ENCODE measurements at regions not wholly inside any gene's neighbourhood (a gene's known extent, or its start where the extent isn't known, plus 50 kb on each side); places are given as distances from the start of the nearest gene placed in this dataset.

- Histone ChIP-seq H3K9ac (ENCODE audit: low read length) (no peak overlapping the region), H3K27me3 (ENCODE audit: control insufficient read depth, insufficient read depth, low read length) (no peaks in the 10 kb centered on the region), H3K4me3 (ENCODE audit: low read length) (no peak overlapping the region), H3K4me1 (ENCODE audit: control insufficient read depth, insufficient read depth, low read length) (no peaks in the 10 kb centered on the region), H3K36me3 (ENCODE audit: control insufficient read depth, insufficient read depth, low read length) (no peaks in the 10 kb centered on the region), H3K9me3 (ENCODE audit: control insufficient read depth, low read length) (no peaks in the 10 kb centered on the region)
Measured at GRCh38 chr2:5393474-5393873, 298.7 kb upstream of the SOX11 start.

DNA sequence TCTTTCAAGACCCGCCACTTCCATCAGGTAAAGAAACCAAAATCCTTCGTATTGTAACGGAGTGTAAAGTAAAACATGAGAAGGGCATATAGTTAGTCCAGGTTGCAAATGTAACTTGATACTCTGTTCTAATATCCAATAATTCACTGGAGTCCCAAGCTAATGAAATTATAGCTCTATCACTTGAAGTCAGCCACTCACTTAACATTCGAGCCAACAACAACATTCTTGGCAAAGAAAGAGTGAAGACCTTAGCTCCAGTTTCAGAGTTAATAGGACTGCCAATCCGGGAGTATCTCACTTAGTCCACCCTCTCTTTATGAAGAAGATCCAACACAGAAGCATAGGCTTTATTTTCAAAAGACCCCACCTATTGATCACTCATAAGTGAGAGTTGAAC lies 298.0 kb upstream of the SOX11 start:
- Histone ChIP-seq H3K36me3 (ENCODE audit: control insufficient read depth, insufficient read depth, low read length) (no peaks in the 10 kb centered on the region), H3K27me3 (ENCODE audit: control insufficient read depth, insufficient read depth, low read length) (no peaks in the 10 kb centered on the region), H3K9ac (ENCODE audit: low read length) (no peak overlapping the region), H3K4me3 (ENCODE audit: low read length) (no peak overlapping the region), H3K9me3 (ENCODE audit: control insufficient read depth, low read length) (no peaks in the 10 kb centered on the region), H3K4me1 (ENCODE audit: control insufficient read depth, insufficient read depth, low read length) (no peaks in the 10 kb centered on the region)

DNA sequence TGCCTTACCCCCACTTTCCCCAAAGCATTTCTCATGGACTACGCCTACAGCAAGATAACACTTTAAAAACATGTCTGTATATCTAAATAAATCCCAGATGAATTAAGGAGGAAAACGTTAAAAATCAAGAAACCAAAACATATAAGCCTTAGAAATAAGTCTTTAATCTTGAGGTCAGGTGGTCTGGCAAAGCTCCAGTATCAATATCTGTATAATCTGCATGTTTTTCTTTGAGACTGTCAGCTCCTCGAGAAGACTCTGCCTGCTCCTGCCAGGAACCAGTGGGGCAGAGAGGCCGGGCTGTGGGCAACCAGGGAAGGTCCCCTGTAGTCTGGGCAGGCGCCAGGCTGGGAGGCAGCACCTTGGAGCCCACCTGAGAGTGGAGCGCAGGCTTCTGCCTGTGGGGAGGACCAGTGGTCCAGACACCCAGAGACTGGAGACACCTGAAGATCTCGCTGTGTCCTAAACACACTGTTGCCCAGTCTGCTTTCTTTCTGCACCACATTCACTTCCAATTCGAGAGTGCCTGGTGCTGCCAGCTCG lies 291.0 kb upstream of the SOX11 start:
- H3K9me3 ChIP-seq (ENCODE audit: control insufficient read depth, low read length), result no peaks in the 10 kb centered on the region
- H3K36me3 ChIP-seq (ENCODE audit: control insufficient read depth, insufficient read depth, low read length), result no peaks in the 10 kb centered on the region
- H3K4me3 ChIP-seq (ENCODE audit: low read length), result no peak overlapping the region
- no peaks in the 10 kb centered on the region for H3K4me1 ChIP-seq (ENCODE audit: control insufficient read depth, insufficient read depth, low read length)
- no peaks in the 10 kb centered on the region for H3K27me3 ChIP-seq (ENCODE audit: control insufficient read depth, insufficient read depth, low read length)
- H3K9ac ChIP-seq (ENCODE audit: low read length), result no peak overlapping the region

DNA sequence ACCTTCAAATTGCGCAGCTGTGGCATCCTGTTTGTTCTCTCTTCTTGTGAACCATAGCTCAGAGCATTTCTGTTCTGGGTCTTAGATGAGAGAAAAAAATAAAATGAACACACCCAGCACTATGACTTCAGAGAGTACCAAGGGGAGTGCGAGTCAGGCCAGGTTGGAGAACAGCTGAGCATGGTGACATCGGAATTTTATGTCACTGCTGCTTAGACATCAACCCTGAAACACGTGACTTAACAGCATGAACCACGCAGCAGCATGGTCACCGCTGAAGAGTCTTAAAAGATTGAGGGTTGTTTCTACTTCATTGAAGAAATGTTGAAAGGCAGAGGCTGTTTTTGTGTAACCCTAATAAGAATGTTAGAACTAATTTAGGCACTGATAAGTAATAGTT lies 288.8 kb upstream of the SOX11 start:
- Histone ChIP-seq H3K4me3 (ENCODE audit: low read length) (no peak overlapping the region), H3K9ac (ENCODE audit: low read length) (no peak overlapping the region), H3K9me3 (ENCODE audit: control insufficient read depth, low read length) (no peaks in the 10 kb centered on the region), H3K4me1 (ENCODE audit: control insufficient read depth, insufficient read depth, low read length) (no peaks in the 10 kb centered on the region), H3K27me3 (ENCODE audit: control insufficient read depth, insufficient read depth, low read length) (no peaks in the 10 kb centered on the region), H3K36me3 (ENCODE audit: control insufficient read depth, insufficient read depth, low read length) (no peaks in the 10 kb centered on the region)

- Histone ChIP-seq H3K4me3 (ENCODE audit: low read length) (no peak overlapping the region), H3K9me3 (ENCODE audit: control insufficient read depth, low read length) (no peaks in the 10 kb centered on the region), H3K27me3 (ENCODE audit: control insufficient read depth, insufficient read depth, low read length) (no peaks in the 10 kb centered on the region), H3K4me1 (ENCODE audit: control insufficient read depth, insufficient read depth, low read length) (no peaks in the 10 kb centered on the region), H3K9ac (ENCODE audit: low read length) (no peak overlapping the region), H3K36me3 (ENCODE audit: control insufficient read depth, insufficient read depth, low read length) (no peaks in the 10 kb centered on the region)
Measured at GRCh38 chr2:5409898-5410381, 282.2 kb upstream of the SOX11 start.

GRCh38 chr2:5410991-5411700 lies 281.0 kb upstream of the SOX11 start:
- no peaks in the 10 kb centered on the region for H3K27me3 ChIP-seq (ENCODE audit: control insufficient read depth, insufficient read depth, low read length)
- H3K9ac ChIP-seq (ENCODE audit: low read length), result no peak overlapping the region
- H3K9me3 ChIP-seq (ENCODE audit: control insufficient read depth, low read length), result no peaks in the 10 kb centered on the region
- no peaks in the 10 kb centered on the region for H3K4me1 ChIP-seq (ENCODE audit: control insufficient read depth, insufficient read depth, low read length)
- H3K36me3 ChIP-seq (ENCODE audit: control insufficient read depth, insufficient read depth, low read length), result no peaks in the 10 kb centered on the region
- H3K4me3 ChIP-seq (ENCODE audit: low read length), result no peak overlapping the region

DNA sequence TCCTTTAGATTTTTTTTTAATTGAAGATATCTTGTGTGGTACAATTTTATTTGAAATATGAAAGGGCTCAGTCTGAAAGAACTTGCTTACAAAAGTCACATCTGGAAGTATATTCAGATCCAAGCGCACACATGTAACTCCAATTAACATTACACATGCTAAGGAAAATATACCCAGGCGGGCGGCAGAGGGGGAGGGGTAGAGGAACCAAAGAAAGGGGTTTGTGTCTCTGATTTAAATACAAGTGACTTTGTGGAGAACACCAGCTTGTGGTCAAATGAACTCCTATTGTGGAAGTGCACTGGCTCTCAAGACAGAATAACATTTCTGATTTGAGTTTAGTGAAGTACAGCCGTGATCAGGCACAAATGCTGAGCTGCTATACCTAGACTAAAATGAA lies 280.2 kb upstream of the SOX11 start:
- H3K9ac ChIP-seq (ENCODE audit: low read length), result no peak overlapping the region
- H3K36me3 ChIP-seq (ENCODE audit: control insufficient read depth, insufficient read depth, low read length), result no peaks in the 10 kb centered on the region
- H3K4me1 ChIP-seq (ENCODE audit: control insufficient read depth, insufficient read depth, low read length), result no peaks in the 10 kb centered on the region
- H3K9me3 ChIP-seq (ENCODE audit: control insufficient read depth, low read length), result no peaks in the 10 kb centered on the region
- H3K27me3 ChIP-seq (ENCODE audit: control insufficient read depth, insufficient read depth, low read length), result no peaks in the 10 kb centered on the region
- H3K4me3 ChIP-seq (ENCODE audit: low read length), result no peak overlapping the region

GRCh38 chr2:5433855-5434254 lies 258.3 kb upstream of the SOX11 start:
- H3K27me3 ChIP-seq (ENCODE audit: control insufficient read depth, insufficient read depth, low read length), result no peaks in the 10 kb centered on the region
- no peak overlapping the region for H3K4me3 ChIP-seq (ENCODE audit: low read length)
- no peaks in the 10 kb centered on the region for H3K36me3 ChIP-seq (ENCODE audit: control insufficient read depth, insufficient read depth, low read length)
- no peaks in the 10 kb centered on the region for H3K9me3 ChIP-seq (ENCODE audit: control insufficient read depth, low read length)
- H3K9ac ChIP-seq (ENCODE audit: low read length), result no peak overlapping the region
- H3K4me1 ChIP-seq (ENCODE audit: control insufficient read depth, insufficient read depth, low read length), result no peaks in the 10 kb centered on the region

DNA sequence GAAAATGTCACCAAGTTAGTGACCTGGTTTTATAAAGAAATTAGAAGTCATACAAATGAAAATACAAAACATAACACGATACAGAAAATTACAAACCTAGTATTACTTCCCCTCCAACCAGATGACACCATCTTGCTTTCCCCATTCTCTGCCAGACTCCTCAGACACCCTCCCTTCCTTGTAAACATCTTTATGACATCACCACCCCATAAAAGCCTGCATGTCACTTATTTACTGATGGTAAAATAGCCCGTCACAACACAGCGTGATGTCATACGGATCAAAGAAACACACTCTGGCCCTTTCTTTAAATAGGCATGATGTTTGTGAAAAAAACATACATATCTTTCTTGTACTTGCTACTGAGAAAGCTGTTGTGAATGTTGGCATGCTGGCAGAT lies 254.8 kb upstream of the SOX11 start:
- H3K4me1 ChIP-seq (ENCODE audit: control insufficient read depth, insufficient read depth, low read length), result no peaks in the 10 kb centered on the region
- no peaks in the 10 kb centered on the region for H3K27me3 ChIP-seq (ENCODE audit: control insufficient read depth, insufficient read depth, low read length)
- H3K36me3 ChIP-seq (ENCODE audit: control insufficient read depth, insufficient read depth, low read length), result no peaks in the 10 kb centered on the region
- H3K4me3 ChIP-seq (ENCODE audit: low read length), result no peak overlapping the region
- H3K9me3 ChIP-seq (ENCODE audit: control insufficient read depth, low read length), result no peaks in the 10 kb centered on the region
- H3K9ac ChIP-seq (ENCODE audit: low read length), result no peak overlapping the region

- Histone ChIP-seq H3K4me1 (ENCODE audit: control insufficient read depth, insufficient read depth, low read length) (no peaks in the 10 kb centered on the region), H3K27me3 (ENCODE audit: control insufficient read depth, insufficient read depth, low read length) (no peaks in the 10 kb centered on the region), H3K4me3 (ENCODE audit: low read length) (no peak overlapping the region), H3K9me3 (ENCODE audit: control insufficient read depth, low read length) (no peaks in the 10 kb centered on the region), H3K9ac (ENCODE audit: low read length) (no peak overlapping the region), H3K36me3 (ENCODE audit: control insufficient read depth, insufficient read depth, low read length) (no peaks in the 10 kb centered on the region)
Measured at GRCh38 chr2:5440174-5440573, 252.0 kb upstream of the SOX11 start.

- Histone ChIP-seq H3K9ac (ENCODE audit: low read length) (no peak overlapping the region), H3K9me3 (ENCODE audit: control insufficient read depth, low read length) (no peaks in the 10 kb centered on the region)
Measured at GRCh38 chr2:5442736-5443135, 249.4 kb upstream of the SOX11 start.

DNA sequence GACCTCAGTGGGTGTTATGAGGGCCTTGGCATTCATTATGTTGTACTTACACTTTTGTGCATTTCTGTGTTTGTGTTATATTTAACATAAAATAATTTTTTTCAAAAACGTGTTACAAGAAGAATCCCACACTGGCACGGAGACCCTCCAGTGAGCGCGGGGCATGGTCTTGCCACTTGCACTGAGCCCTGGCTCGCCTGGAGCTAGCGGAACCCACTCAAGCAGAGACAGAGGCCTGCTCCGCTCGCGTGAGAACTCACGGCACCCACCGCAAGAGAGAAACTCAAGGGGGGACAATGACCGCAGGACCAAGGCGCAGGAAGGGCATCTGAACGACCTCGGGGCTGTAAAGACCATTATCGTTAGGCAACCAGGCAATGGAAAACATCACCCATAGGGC lies 248.0 kb upstream of the SOX11 start:
- Histone ChIP-seq H3K9ac (ENCODE audit: low read length) (no peak overlapping the region), H3K36me3 (ENCODE audit: control insufficient read depth, insufficient read depth, low read length) (no peaks in the 10 kb centered on the region), H3K27me3 (ENCODE audit: control insufficient read depth, insufficient read depth, low read length) (no peaks in the 10 kb centered on the region), H3K4me1 (ENCODE audit: control insufficient read depth, insufficient read depth, low read length) (no peaks in the 10 kb centered on the region), H3K4me3 (ENCODE audit: low read length) (no peak overlapping the region), H3K9me3 (ENCODE audit: control insufficient read depth, low read length) (no peaks in the 10 kb centered on the region)

More at GRCh38 chr2:5442736-5443135, 249.4 kb upstream of the SOX11 start:
- no peaks in the 10 kb centered on the region for H3K36me3 ChIP-seq (ENCODE audit: control insufficient read depth, insufficient read depth, low read length)
- no peaks in the 10 kb centered on the region for H3K4me1 ChIP-seq (ENCODE audit: control insufficient read depth, insufficient read depth, low read length)
- H3K27me3 ChIP-seq (ENCODE audit: control insufficient read depth, insufficient read depth, low read length), result no peaks in the 10 kb centered on the region
- no peak overlapping the region for H3K4me3 ChIP-seq (ENCODE audit: low read length)

Data from mucosa of stomach (tissue), 1 donor.